NT2/D1 (cell line): ENCODE measurements at regions not wholly inside any gene's neighbourhood (a gene's known extent, or its start where the extent isn't known, plus 50 kb on each side); places are given as distances from the start of the nearest gene placed in this dataset.

Source experiments
- SUZ12 ChIP-seq: IDR thresholded peaks from 2 replicates; pipeline ENCODE4 v1.6.1; 2011; ENCODE audit not compliant: insufficient read length, insufficient read depth; ENCODE audit errors: extremely low read depth
- YY1 ChIP-seq: IDR thresholded peaks from 2 replicates; pipeline ENCODE4 v1.6.1; 2011; ENCODE audit not compliant: insufficient read length, insufficient read depth
- ZNF274 ChIP-seq: IDR thresholded peaks from 2 replicates; pipeline ENCODE4 v1.6.1; 2011; ENCODE audit warnings: mild to moderate bottlenecking, low read depth, low read length

DNA sequence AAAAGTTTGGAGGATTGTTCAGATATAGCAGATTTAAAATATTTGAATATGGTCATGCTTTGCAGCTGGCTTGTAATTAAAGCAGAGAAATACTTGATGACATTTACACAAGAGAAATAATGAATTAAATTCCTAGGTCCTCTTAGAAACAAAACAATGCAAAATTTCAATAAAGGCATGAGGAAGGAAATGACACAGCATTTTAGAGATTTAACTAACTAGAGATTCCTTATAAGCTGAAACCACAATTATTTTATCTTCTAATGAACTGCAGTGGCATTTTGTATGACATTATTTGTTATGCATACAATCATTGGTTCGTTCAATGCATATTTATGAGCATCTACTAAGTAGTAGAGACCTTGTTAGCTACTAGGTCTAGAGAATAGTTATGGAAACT is 490.9 kb downstream of the ZWINT start:
- TF ChIP-seq ZNF274 (no peak), YY1 (no peak), SUZ12 (no peak)
